ENCODE measurements at regions not wholly inside any gene's neighbourhood (a gene's known extent, or its start where the extent isn't known, plus 50 kb on each side); places are given as distances from the start of the nearest gene placed in this dataset.

- Mint-ChIP-seq H3K27me3 (no peaks in the 10 kb centered on the region), H3K36me3 (no peaks in the 10 kb centered on the region), H3K9me3 (ENCODE audit: low read depth) (no peaks in the 10 kb centered on the region), H3K4me3 (no peak overlapping the region), H3K4me1 (ENCODE audit: low read depth) (no peaks in the 10 kb centered on the region), H3K27ac (no peak overlapping the region)
Measured at GRCh38 chr21:35366394-35367080, 317.4 kb upstream of the RUNX1 start.

- Mint-ChIP-seq H3K36me3 (no peaks in the 10 kb centered on the region), H3K9me3 (ENCODE audit: low read depth) (no peaks in the 10 kb centered on the region), H3K27ac (no peak overlapping the region), H3K4me1 (ENCODE audit: low read depth) (no peaks in the 10 kb centered on the region), H3K4me3 (no peak overlapping the region), H3K27me3 (no peaks in the 10 kb centered on the region)
Measured at GRCh38 chr21:35363458-35363857, 314.4 kb upstream of the RUNX1 start.

GRCh38 chr21:35361988-35362387 lies 312.9 kb upstream of the RUNX1 start:
- Mint-ChIP-seq H3K4me1 (ENCODE audit: low read depth) (peaks cover 8% of the 10 kb centered on the region), H3K27ac (no peak overlapping the region), H3K4me3 (no peak overlapping the region), H3K27me3 (no peaks in the 10 kb centered on the region), H3K9me3 (ENCODE audit: low read depth) (no peaks in the 10 kb centered on the region), H3K36me3 (no peaks in the 10 kb centered on the region)

- H3K4me3 Mint-ChIP-seq = no peak overlapping the region
- H3K9me3 Mint-ChIP-seq (ENCODE audit: low read depth) = no peaks in the 10 kb centered on the region
- H3K36me3 Mint-ChIP-seq = no peaks in the 10 kb centered on the region
- H3K4me1 Mint-ChIP-seq (ENCODE audit: low read depth) = peaks cover 8% of the 10 kb centered on the region
- no peak overlapping the region for H3K27ac Mint-ChIP-seq
- H3K27me3 Mint-ChIP-seq = no peaks in the 10 kb centered on the region
Measured at GRCh38 chr21:35360870-35361570, 311.9 kb upstream of the RUNX1 start.

GRCh38 chr21:35359076-35359475 lies 310.0 kb upstream of the RUNX1 start:
- Mint-ChIP-seq H3K27ac (no peak overlapping the region), H3K4me1 (ENCODE audit: low read depth) (peaks cover 8% of the 10 kb centered on the region), H3K9me3 (ENCODE audit: low read depth) (no peaks in the 10 kb centered on the region), H3K4me3 (no peak overlapping the region), H3K27me3 (no peaks in the 10 kb centered on the region), H3K36me3 (no peaks in the 10 kb centered on the region)

- Mint-ChIP-seq H3K36me3 (no peaks in the 10 kb centered on the region), H3K27me3 (no peaks in the 10 kb centered on the region), H3K27ac (peak overlapping the region; percentile 62), H3K4me1 (ENCODE audit: low read depth) (peaks cover 8% of the 10 kb centered on the region), H3K4me3 (no peak overlapping the region), H3K9me3 (ENCODE audit: low read depth) (no peaks in the 10 kb centered on the region)
Measured at GRCh38 chr21:35358008-35358407, 308.9 kb upstream of the RUNX1 start.

GRCh38 chr21:35357041-35357780 lies 308.1 kb upstream of the RUNX1 start:
- H3K36me3 Mint-ChIP-seq = no peaks in the 10 kb centered on the region
- no peak overlapping the region for H3K4me3 Mint-ChIP-seq
- peak overlapping the region; percentile 62 for H3K27ac Mint-ChIP-seq
- H3K4me1 Mint-ChIP-seq (ENCODE audit: low read depth) = peaks cover 8% of the 10 kb centered on the region
- H3K27me3 Mint-ChIP-seq = no peaks in the 10 kb centered on the region
- H3K9me3 Mint-ChIP-seq (ENCODE audit: low read depth) = no peaks in the 10 kb centered on the region

- Mint-ChIP-seq H3K9me3 (ENCODE audit: low read depth) (no peaks in the 10 kb centered on the region), H3K4me3 (no peak overlapping the region), H3K27ac (no peak overlapping the region), H3K36me3 (no peaks in the 10 kb centered on the region), H3K4me1 (ENCODE audit: low read depth) (peaks cover 19% of the 10 kb centered on the region), H3K27me3 (no peaks in the 10 kb centered on the region)
Measured at GRCh38 chr21:35354078-35354477, 305.0 kb upstream of the RUNX1 start.

DNA sequence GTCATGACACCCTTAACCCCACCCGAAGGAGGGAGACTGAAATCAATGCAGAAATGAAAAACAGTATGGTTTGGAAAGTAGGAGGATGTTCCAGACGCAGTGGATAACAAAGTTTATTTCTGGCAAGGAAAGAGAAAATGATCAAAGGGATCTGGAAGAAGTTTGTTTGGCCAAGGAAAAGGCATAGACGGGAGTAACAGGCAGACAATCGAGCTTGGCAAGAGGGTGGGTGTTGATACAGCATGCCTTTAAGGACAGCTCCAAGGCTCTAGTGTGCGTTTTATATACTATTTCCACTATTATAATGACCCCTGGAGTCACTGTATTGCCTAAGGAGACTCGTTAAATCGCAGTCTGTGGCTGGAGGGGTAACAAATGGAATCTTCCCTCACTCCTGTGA lies 303.7 kb upstream of the RUNX1 start:
- no peak overlapping the region for H3K27ac Mint-ChIP-seq
- no peaks in the 10 kb centered on the region for H3K9me3 Mint-ChIP-seq (ENCODE audit: low read depth)
- H3K27me3 Mint-ChIP-seq = no peaks in the 10 kb centered on the region
- no peak overlapping the region for H3K4me3 Mint-ChIP-seq
- no peaks in the 10 kb centered on the region for H3K36me3 Mint-ChIP-seq
- peaks cover 16% of the 10 kb centered on the region for H3K4me1 Mint-ChIP-seq (ENCODE audit: low read depth)

- H3K36me3 Mint-ChIP-seq = no peaks in the 10 kb centered on the region
- H3K9me3 Mint-ChIP-seq (ENCODE audit: low read depth) = no peaks in the 10 kb centered on the region
- H3K27ac Mint-ChIP-seq = no peak overlapping the region
- peaks cover 11% of the 10 kb centered on the region for H3K4me1 Mint-ChIP-seq (ENCODE audit: low read depth)
- H3K27me3 Mint-ChIP-seq = no peaks in the 10 kb centered on the region
- no peak overlapping the region for H3K4me3 Mint-ChIP-seq
Measured at GRCh38 chr21:35352066-35352770, 303.1 kb upstream of the RUNX1 start.

- Mint-ChIP-seq H3K27ac (peak overlapping the region; percentile 75), H3K4me3 (no peak overlapping the region)
Measured at GRCh38 chr21:35351434-35351833, 302.3 kb upstream of the RUNX1 start.

GRCh38 chr21:35350965-35351364 lies 301.9 kb upstream of the RUNX1 start:
- H3K27ac Mint-ChIP-seq = peak overlapping the region; percentile 75
- no peak overlapping the region for H3K4me3 Mint-ChIP-seq
- H3K36me3 Mint-ChIP-seq = no peaks in the 10 kb centered on the region
- H3K27me3 Mint-ChIP-seq = no peaks in the 10 kb centered on the region
- H3K4me1 Mint-ChIP-seq (ENCODE audit: low read depth) = peaks cover 11% of the 10 kb centered on the region
- no peaks in the 10 kb centered on the region for H3K9me3 Mint-ChIP-seq (ENCODE audit: low read depth)

More at GRCh38 chr21:35351434-35351833, 302.3 kb upstream of the RUNX1 start:
- Mint-ChIP-seq H3K9me3 (ENCODE audit: low read depth) (no peaks in the 10 kb centered on the region), H3K36me3 (no peaks in the 10 kb centered on the region), H3K27me3 (no peaks in the 10 kb centered on the region), H3K4me1 (ENCODE audit: low read depth) (peaks cover 11% of the 10 kb centered on the region)

- peaks cover 11% of the 10 kb centered on the region for H3K4me1 Mint-ChIP-seq (ENCODE audit: low read depth)
- H3K27ac Mint-ChIP-seq = no peak overlapping the region
- H3K4me3 Mint-ChIP-seq = no peak overlapping the region
- no peaks in the 10 kb centered on the region for H3K27me3 Mint-ChIP-seq
- H3K9me3 Mint-ChIP-seq (ENCODE audit: low read depth) = no peaks in the 10 kb centered on the region
- no peaks in the 10 kb centered on the region for H3K36me3 Mint-ChIP-seq
Measured at GRCh38 chr21:35349376-35350080, 300.4 kb upstream of the RUNX1 start.

- Mint-ChIP-seq H3K4me3 (no peak overlapping the region), H3K4me1 (ENCODE audit: low read depth) (peaks cover 11% of the 10 kb centered on the region), H3K9me3 (ENCODE audit: low read depth) (no peaks in the 10 kb centered on the region)
Measured at GRCh38 chr21:35348686-35349085, 299.6 kb upstream of the RUNX1 start.

More at GRCh38 chr21:35348686-35349085, 299.6 kb upstream of the RUNX1 start:
- H3K36me3 Mint-ChIP-seq = no peaks in the 10 kb centered on the region
- H3K27me3 Mint-ChIP-seq = no peaks in the 10 kb centered on the region
- H3K27ac Mint-ChIP-seq = no peak overlapping the region

Measured in activated naive CD8-positive, alpha-beta T cell (primary cell).